ENCODE measurements at regions not wholly inside any gene's neighbourhood (a gene's known extent, or its start where the extent isn't known, plus 50 kb on each side); places are given as distances from the start of the nearest gene placed in this dataset.

DNA sequence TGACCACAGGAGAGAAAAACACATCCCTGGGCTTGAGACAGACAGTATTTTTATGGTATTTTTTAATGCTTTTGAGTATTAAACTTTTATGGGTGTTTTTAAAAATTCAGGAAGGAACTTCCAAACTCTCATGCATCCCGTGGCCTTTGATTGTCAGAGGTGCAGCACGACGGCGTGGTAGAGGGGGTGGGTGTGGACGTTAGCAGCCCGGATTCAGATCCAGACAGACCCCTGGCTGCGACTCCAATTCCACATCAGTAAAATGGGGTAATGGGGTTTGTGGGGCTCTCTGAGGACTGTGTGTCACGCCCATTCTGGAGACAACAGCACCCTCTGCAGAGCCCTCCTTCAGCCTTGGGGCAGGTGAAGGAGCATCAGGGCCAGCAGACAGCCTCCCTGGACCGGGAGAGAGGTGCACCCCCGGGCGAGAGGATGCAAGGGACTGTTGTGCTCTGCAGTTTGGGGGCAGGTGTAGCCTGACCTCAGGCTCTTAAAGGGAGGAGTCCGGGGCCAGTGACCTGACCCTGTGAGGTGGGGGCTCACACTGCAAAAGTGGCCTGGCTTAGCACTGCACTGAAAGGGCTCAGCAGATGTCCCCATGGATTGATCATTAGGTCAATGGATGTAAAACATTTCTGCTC lies 1024.3 kb downstream of the TBC1D22A start:
- Histone ChIP-seq H2AFZ (ENCODE audit: low read length) (no peak overlapping the region), H3K9me3 (replicated peaks; ENCODE audit: insufficient read depth, low read length) (no peaks in the 10 kb centered on the region), H3F3A (ENCODE audit: insufficient read depth, low read length) (no peaks in the 10 kb centered on the region), H3K27me3 (replicated peaks; ENCODE audit: insufficient read depth, low read length) (no peaks in the 10 kb centered on the region), H3K36me3 (replicated peaks; ENCODE audit: insufficient read depth, low read length) (no peaks in the 10 kb centered on the region), H3K4me2 (ENCODE audit: low read depth, low read length) (no peak overlapping the region), H3K9ac (ENCODE audit: low read length) (no peak overlapping the region), H3K4me3 (ENCODE audit: low read length) (no peak overlapping the region), H3K9me2 (replicated peaks; ENCODE audit: insufficient read depth, low read length) (no peaks in the 10 kb centered on the region), H3K4me1 (ENCODE audit: low read length) (no peaks in the 10 kb centered on the region), H3K27ac (ENCODE audit: low read length) (no peak overlapping the region), H3K79me2 (ENCODE audit: low read length) (no peaks in the 10 kb centered on the region), H4K20me1 (ENCODE audit: insufficient read depth, low read length) (no peaks in the 10 kb centered on the region)
- TF ChIP-seq EZH2phosphoT487 (IDR thresholded peaks at IDR 0.05; ENCODE audit: low read length) (no peak), EZH2 (optimal IDR thresholded peaks at IDR 0.05; ENCODE audit: low read depth, low read length) (no peak)
- TF ChIP-seq, protein P1, sequence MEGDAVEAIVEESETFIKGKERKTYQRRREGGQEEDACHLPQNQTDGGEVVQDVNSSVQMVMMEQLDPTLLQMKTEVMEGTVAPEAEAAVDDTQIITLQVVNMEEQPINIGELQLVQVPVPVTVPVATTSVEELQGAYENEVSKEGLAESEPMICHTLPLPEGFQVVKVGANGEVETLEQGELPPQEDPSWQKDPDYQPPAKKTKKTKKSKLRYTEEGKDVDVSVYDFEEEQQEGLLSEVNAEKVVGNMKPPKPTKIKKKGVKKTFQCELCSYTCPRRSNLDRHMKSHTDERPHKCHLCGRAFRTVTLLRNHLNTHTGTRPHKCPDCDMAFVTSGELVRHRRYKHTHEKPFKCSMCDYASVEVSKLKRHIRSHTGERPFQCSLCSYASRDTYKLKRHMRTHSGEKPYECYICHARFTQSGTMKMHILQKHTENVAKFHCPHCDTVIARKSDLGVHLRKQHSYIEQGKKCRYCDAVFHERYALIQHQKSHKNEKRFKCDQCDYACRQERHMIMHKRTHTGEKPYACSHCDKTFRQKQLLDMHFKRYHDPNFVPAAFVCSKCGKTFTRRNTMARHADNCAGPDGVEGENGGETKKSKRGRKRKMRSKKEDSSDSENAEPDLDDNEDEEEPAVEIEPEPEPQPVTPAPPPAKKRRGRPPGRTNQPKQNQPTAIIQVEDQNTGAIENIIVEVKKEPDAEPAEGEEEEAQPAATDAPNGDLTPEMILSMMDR (IDR thresholded peaks at IDR 0.05; ENCODE audit: low read length): no peak
- DNase-seq: no peak

DNA sequence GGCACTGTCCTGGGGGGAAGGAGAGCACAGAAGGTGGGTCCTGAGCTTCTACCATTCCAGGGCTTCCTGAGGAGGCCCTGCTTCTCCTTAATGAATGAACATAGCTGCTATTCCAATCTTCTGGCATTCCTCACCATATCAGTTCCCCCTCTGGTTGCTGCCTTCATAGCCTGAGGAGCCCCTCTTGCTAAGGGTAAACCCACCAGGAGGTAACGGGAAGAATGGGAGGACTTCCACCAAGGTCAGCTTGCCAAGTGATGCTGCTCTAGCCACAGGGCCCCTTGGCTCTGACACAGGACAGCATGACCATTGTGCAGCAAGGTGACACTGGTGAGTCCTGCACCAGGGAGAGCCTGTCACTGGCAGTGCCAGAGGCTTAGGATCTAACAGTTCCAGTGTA lies 1022.5 kb downstream of the TBC1D22A start:
- no peaks in the 10 kb centered on the region for H3F3A ChIP-seq (ENCODE audit: insufficient read depth, low read length)
- H2AFZ ChIP-seq (ENCODE audit: low read length): no peak overlapping the region
- no peaks in the 10 kb centered on the region for H4K20me1 ChIP-seq (ENCODE audit: insufficient read depth, low read length)
- no peak for TF ChIP-seq EZH2phosphoT487 (IDR thresholded peaks at IDR 0.05; ENCODE audit: low read length)
- TF ChIP-seq, protein P1 (IDR thresholded peaks at IDR 0.05; ENCODE audit: low read length): no peak
- no peak for TF ChIP-seq EZH2 (optimal IDR thresholded peaks at IDR 0.05; ENCODE audit: low read depth, low read length)
- H3K4me1 ChIP-seq (ENCODE audit: low read length): no peaks in the 10 kb centered on the region
- no peak overlapping the region for H3K27ac ChIP-seq (ENCODE audit: low read length)
- H3K9ac ChIP-seq (ENCODE audit: low read length): no peak overlapping the region
- H3K4me2 ChIP-seq (ENCODE audit: low read depth, low read length): no peak overlapping the region
- no peaks in the 10 kb centered on the region for H3K9me3 ChIP-seq (replicated peaks; ENCODE audit: insufficient read depth, low read length)
- no peaks in the 10 kb centered on the region for H3K79me2 ChIP-seq (ENCODE audit: low read length)
- no peak overlapping the region for H3K4me3 ChIP-seq (ENCODE audit: low read length)
- H3K9me2 ChIP-seq (replicated peaks; ENCODE audit: insufficient read depth, low read length): no peaks in the 10 kb centered on the region
- H3K27me3 ChIP-seq (replicated peaks; ENCODE audit: insufficient read depth, low read length): no peaks in the 10 kb centered on the region
- no peak for DNase-seq
- no peaks in the 10 kb centered on the region for H3K36me3 ChIP-seq (replicated peaks; ENCODE audit: insufficient read depth, low read length)

DNA sequence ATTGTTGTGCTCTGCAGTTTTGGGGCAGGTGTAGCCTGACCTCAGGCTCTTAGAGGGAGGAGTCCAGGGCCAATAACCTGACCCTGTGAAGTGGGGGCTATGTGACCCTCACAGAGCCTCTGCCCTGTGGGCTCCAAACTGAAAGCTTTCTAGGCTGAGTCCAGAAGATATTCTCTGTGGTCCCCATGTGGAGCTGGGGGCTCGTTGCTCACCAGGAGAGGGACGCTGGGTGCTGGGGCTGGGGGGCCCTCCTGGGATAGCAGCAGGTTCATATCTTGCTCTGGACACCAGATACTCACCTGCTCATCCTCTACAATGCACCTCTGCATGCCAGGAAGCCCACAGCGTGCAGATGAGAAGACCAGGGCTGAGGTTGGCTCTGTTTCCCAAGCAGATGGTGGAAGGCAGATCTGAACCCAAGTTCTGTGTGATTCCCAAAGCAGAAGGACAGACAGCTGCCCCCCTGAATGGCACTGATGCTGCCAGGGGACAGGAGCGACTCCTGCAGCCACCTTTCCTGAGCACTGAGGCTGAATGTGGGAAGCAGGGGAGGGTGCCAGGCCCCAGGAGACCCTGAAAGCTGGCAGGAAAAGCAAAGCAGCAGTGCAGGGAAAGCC lies 1022.0 kb downstream of the TBC1D22A start:
- no peak overlapping the region for H3K9ac ChIP-seq (ENCODE audit: low read length)
- no peak overlapping the region for H3K27ac ChIP-seq (ENCODE audit: low read length)
- no peak overlapping the region for H3K4me2 ChIP-seq (ENCODE audit: low read depth, low read length)
- H3F3A ChIP-seq (ENCODE audit: insufficient read depth, low read length): no peaks in the 10 kb centered on the region
- no peak overlapping the region for H2AFZ ChIP-seq (ENCODE audit: low read length)
- H3K9me3 ChIP-seq (replicated peaks; ENCODE audit: insufficient read depth, low read length): no peaks in the 10 kb centered on the region
- H3K36me3 ChIP-seq (replicated peaks; ENCODE audit: insufficient read depth, low read length): no peaks in the 10 kb centered on the region
- H3K4me3 ChIP-seq (ENCODE audit: low read length): no peak overlapping the region
- no peaks in the 10 kb centered on the region for H3K9me2 ChIP-seq (replicated peaks; ENCODE audit: insufficient read depth, low read length)
- no peaks in the 10 kb centered on the region for H3K27me3 ChIP-seq (replicated peaks; ENCODE audit: insufficient read depth, low read length)
- no peaks in the 10 kb centered on the region for H3K4me1 ChIP-seq (ENCODE audit: low read length)
- no peaks in the 10 kb centered on the region for H4K20me1 ChIP-seq (ENCODE audit: insufficient read depth, low read length)
- H3K79me2 ChIP-seq (ENCODE audit: low read length): no peaks in the 10 kb centered on the region
- no peak for TF ChIP-seq EZH2phosphoT487 (IDR thresholded peaks at IDR 0.05; ENCODE audit: low read length)
- TF ChIP-seq EZH2 (optimal IDR thresholded peaks at IDR 0.05; ENCODE audit: low read depth, low read length): no peak
- TF ChIP-seq, protein P1 (IDR thresholded peaks at IDR 0.05; ENCODE audit: low read length): no peak
- no peak for DNase-seq

All from MM.1S (cell line).